Stimulated activated naive B cell treated with anti-CD40 and anti-IgM and Interleukin-4, amounts not matched to agents 10 μg/mL and 1 μg/mL and 100 μg/mL, for 72 hours (primary cell): ENCODE measurements at regions not wholly inside any gene's neighbourhood (a gene's known extent, or its start where the extent isn't known, plus 50 kb on each side); places are given as distances from the start of the nearest gene placed in this dataset.
"Not testable (repeated sequence)": the region's sequence is repeated elsewhere in the genome, so short reads cannot be mapped to it uniquely, and the experiment has no call there.

Experiments
- ATAC-seq, 2 donors: fragments of 150-1000 bp; cut with Tn5 transposase; replicated peaks; 2 replicates each; pipeline ENCODE4 v1.10.0; 2021; ENCODE audit warnings: moderate library complexity in 1 of 2
- DNase-seq: peaks from one replicate; pipeline ENCODE4 v3.0.0; 2021
- H3K27ac Mint-ChIP-seq: one replicate; pipeline ENCODE4 v1.8.0; 2022; ENCODE audit warnings: mild to moderate bottlenecking, mixed read lengths
- H3K27me3 Mint-ChIP-seq, 2 donors: one replicate each; pipeline ENCODE4 v1.8.0; 2022; ENCODE audit warnings: mixed read lengths in 2 of 2
- H3K36me3 Mint-ChIP-seq, 2 donors: one replicate each; pipeline ENCODE4 v1.8.0; 2022; ENCODE audit warnings: mixed read lengths in 2 of 2, mild to moderate bottlenecking in 1 of 2
- H3K4me1 Mint-ChIP-seq, 2 donors: one replicate each; pipeline ENCODE4 v1.8.0; 2022; ENCODE audit warnings: mixed read lengths in 2 of 2, mild to moderate bottlenecking in 1 of 2
- H3K4me3 Mint-ChIP-seq, 2 donors: one replicate each; pipeline ENCODE4 v1.8.0; 2022; ENCODE audit warnings: mild to moderate bottlenecking in 2 of 2, mixed read lengths in 2 of 2, moderate library complexity in 1 of 2
- H3K9me3 Mint-ChIP-seq, 2 donors: one replicate each; pipeline ENCODE4 v1.8.0; 2022; ENCODE audit warnings: mixed read lengths in 2 of 2, mild to moderate bottlenecking in 1 of 2

DNA sequence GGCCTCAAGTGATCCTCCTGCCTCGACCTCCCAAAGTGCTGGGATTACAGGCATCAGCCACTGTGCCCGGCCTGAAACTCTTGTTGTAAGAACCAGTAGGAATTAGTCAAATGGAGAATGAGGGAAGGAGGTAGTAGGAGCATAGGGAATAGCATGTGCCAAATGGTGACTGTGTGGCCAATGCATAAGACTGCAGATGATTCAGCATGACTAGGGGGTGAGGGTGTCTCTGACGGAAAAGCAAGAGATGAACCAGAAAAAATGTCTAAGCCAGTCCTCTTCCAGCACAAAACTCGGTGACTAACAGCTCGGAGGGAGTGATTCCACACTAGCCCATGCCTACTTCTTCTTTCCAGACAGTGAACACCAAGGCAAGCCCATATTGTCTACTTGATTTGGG is 58.2 kb upstream of the DUSP21 start:
- no peaks in the 10 kb centered on the region for H3K36me3 Mint-ChIP-seq
- H3K27me3 Mint-ChIP-seq, result peaks cover 0 to 6% of the 10 kb centered on the region in 2 donors
- DNase-seq (no peak), ATAC-seq (no peak)
- H3K4me1 Mint-ChIP-seq, result no peaks in the 10 kb centered on the region
- no peak overlapping the region for H3K4me3 Mint-ChIP-seq
- H3K27ac Mint-ChIP-seq, result no peak overlapping the region
- no peaks in the 10 kb centered on the region for H3K9me3 Mint-ChIP-seq

DNA sequence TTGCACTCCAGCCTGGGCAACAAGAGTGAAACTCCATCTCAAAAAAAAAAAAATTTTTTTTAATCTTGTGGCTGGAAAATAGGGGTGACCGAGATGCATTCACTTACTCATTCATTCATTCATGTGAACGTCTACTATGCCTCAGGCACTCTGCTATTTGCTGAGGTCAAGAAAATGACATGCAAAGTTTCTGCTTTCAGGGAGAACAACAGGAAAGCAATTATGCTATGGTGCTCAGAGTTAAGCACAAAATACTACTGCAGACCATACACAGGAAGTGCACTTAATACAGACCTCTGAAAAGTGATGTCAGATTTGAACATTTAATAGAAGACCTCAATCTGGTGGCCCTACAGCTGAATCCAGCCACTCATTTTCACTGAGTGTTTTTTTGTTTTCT is 59.6 kb upstream of the DUSP21 start:
- Mint-ChIP-seq H3K4me3 (no peak overlapping the region), H3K36me3 (no peaks in the 10 kb centered on the region), H3K27ac (no peak overlapping the region), H3K27me3 (peaks cover 0 to 6% of the 10 kb centered on the region in 2 donors), H3K9me3 (no peaks in the 10 kb centered on the region), H3K4me1 (no peaks in the 10 kb centered on the region)
- ATAC-seq (no peak), DNase-seq (no peak)

DNA sequence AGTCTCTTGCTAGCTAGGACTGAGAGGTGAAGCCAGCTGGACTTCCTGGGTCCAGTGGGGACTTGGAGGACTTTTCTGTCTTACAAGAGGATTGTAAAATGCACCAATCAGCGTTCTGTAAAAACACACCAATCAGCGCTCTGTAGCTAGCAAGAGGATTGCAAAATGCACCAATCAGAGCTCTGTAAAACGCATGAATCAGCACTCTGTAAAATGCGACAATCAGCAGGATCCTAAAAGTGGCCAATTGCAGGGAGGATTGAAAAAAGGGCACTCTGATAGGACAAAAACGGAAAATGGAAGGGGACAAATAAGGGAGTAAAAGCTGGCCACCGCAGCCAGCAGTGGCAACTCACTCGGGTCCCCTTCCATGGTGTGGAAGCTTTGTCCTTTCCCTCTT is 65.6 kb upstream of the DUSP21 start:
- no peak for ATAC-seq
- DNase-seq, result no peak
- Mint-ChIP-seq H3K27me3 (peaks cover 0 to 10% of the 10 kb centered on the region in 2 donors), H3K4me3 (no peak overlapping the region), H3K36me3 (no peaks in the 10 kb centered on the region), H3K4me1 (no peaks in the 10 kb centered on the region), H3K27ac (no peak overlapping the region), H3K9me3 (no peaks in the 10 kb centered on the region)

DNA sequence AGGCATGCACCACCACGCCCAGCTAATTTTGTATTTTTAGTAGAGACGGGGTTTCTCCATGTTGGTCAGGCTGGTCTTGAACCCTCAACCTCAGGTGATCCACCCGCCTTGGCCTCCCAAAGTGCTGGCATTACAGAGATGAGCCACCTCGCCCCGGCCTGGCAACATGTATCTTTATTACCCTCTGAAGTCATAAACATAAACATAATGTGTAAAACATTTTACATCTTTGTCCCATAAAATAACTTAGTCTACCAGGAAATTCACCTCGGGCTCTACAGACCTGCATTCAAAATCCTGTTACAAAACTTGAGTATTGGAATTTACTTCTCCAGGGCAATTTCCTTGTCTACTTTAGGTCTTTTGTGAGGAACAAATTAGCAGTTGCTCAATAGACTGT is 68.1 kb upstream of the DUSP21 start:
- H3K4me3 Mint-ChIP-seq, result no peak overlapping the region
- peaks cover 0 to 10% of the 10 kb centered on the region in 2 donors for H3K27me3 Mint-ChIP-seq
- H3K9me3 Mint-ChIP-seq, result no peaks in the 10 kb centered on the region
- no peak overlapping the region for H3K27ac Mint-ChIP-seq
- DNase-seq (no peak), ATAC-seq (no peak)
- no peaks in the 10 kb centered on the region for H3K36me3 Mint-ChIP-seq
- H3K4me1 Mint-ChIP-seq, result no peaks in the 10 kb centered on the region

DNA sequence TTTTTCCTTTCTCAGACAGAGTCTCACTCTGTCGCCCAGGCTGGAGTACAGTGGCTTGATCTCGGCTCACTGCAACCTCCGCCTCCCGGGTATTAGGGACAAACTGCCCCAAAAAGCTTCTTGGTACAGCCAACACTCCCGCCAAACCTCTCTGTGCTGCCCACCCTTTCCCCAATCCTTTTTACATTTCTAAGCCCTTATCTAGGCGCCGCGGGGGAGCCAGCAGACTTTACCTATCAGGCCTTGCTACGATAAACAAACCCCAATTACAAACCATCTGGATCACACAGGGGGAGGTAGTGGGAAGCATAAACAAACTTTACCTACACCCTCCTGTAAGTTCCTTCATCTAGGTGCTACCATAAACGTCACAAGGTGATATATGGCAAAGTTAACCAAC is 69.8 kb upstream of the DUSP21 start:
- H3K4me3 Mint-ChIP-seq, H3K4me1 Mint-ChIP-seq, ATAC-seq, H3K27ac Mint-ChIP-seq, H3K9me3 Mint-ChIP-seq, DNase-seq, H3K36me3 Mint-ChIP-seq: not testable (repeated sequence)
- peaks cover 0 to 10% of the 10 kb centered on the region in 2 donors for H3K27me3 Mint-ChIP-seq

DNA sequence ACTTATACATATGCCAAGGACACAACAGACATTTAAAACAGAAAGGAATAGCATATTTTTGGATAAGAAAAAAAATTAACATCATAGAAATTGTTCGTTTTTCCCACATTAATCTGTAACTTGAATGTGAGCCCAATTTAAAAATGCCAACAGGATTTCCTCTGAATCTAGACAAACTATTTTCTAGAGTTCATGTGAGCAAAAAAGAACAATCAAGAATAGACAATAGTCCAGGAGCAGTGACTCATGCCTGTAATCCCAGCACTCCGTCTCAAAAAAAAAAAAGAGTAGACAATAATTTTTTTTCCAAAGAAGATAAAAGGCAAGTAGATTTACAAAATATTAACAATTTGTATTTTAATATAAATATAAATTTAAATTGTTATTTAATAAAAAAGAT is 73.7 kb upstream of the DUSP21 start:
- H3K4me3 Mint-ChIP-seq, result no peak overlapping the region

DNA sequence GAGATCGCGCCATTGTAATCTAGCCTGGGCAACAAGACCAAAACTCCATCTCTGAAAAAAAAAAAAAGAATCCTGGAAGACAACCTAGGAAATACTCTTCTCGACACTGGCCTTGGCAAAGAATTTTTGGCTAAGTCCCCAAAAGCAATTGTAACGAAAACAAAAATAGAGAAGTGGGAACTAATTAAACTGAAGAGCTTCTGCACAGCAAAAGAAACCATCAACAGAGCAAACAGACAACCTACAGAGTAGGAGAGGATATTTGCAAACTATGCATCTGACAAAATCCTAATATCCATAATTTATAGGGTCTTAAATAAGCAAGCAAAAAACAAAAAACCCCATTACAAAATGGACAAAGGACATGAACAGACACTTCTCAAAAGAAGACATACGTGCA is 76.5 kb upstream of the DUSP21 start:
- Mint-ChIP-seq H3K36me3 (no peaks in the 10 kb centered on the region), H3K27me3 (peaks cover 8 to 9% of the 10 kb centered on the region in 2 donors), H3K4me1 (peaks cover 7 to 12% of the 10 kb centered on the region in 2 donors)

More for the DNA sequence above, 73.7 kb upstream of the DUSP21 start:
- peaks cover 6 to 14% of the 10 kb centered on the region in 2 donors for H3K27me3 Mint-ChIP-seq
- no peaks in the 10 kb centered on the region for H3K9me3 Mint-ChIP-seq
- H3K27ac Mint-ChIP-seq, result no peak overlapping the region
- H3K4me1 Mint-ChIP-seq, result peaks cover 7 to 11% of the 10 kb centered on the region in 2 donors
- ATAC-seq (no peak), DNase-seq (no peak)
- no peaks in the 10 kb centered on the region for H3K36me3 Mint-ChIP-seq

DNA sequence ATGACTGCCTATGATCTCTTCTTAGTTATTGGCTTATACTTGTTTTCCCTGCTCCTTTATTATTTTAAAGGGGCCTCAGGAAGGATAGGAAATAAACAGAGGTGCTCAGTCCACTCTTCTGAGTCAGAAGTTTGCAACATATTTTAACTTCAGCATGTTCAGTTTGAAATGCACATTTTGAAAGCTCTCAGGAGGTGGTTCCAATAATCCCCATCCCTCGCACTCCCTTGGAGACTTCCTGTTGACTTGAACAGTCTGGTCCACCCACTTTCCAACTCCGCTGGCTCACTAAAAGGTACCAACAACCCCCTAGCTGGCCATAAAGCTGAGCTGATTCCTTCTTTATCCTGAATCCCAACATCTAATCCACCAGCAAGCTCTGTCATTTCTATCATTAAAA is 78.3 kb upstream of the DUSP21 start:
- no peaks in the 10 kb centered on the region for H3K36me3 Mint-ChIP-seq
- no peak for DNase-seq
- H3K4me1 Mint-ChIP-seq, result peaks cover 7 to 12% of the 10 kb centered on the region in 2 donors
- peaks cover 14% of the 10 kb centered on the region in 2 donors for H3K27me3 Mint-ChIP-seq
- no peak overlapping the region for H3K27ac Mint-ChIP-seq
- no peak overlapping the region for H3K4me3 Mint-ChIP-seq
- no peaks in the 10 kb centered on the region for H3K9me3 Mint-ChIP-seq
- ATAC-seq, result no peak

More for the DNA sequence above, 76.5 kb upstream of the DUSP21 start:
- Mint-ChIP-seq H3K9me3 (no peaks in the 10 kb centered on the region), H3K4me3 (peak overlapping the region in 1 of 2 donors; percentile 30), H3K27ac (no peak overlapping the region)
- ATAC-seq (no peak), DNase-seq (no peak)

DNA sequence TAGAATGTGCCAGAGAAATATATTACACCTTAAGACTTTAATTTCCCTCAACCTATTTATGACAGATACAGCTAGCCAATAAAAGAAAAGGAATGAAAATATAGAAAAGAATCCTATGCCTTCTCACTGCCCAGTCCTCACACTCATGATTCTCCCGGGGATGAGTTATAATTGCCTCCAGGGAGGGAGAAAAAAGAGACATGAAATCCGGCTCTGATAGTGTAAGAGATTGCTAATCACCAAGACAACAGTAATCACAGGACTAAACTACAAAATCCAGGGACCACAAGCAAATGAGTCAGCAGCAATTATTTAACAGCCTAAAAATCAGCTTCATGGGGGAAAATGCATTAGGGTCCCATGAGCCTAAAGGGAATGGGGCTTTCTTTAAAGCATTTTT is 95.9 kb upstream of the DUSP21 start:
- Mint-ChIP-seq H3K27ac (no peak overlapping the region), H3K4me1 (no peaks in the 10 kb centered on the region), H3K9me3 (no peaks in the 10 kb centered on the region), H3K4me3 (no peak overlapping the region), H3K27me3 (no peaks in the 10 kb centered on the region), H3K36me3 (no peaks in the 10 kb centered on the region)
- DNase-seq (no peak), ATAC-seq (no peak)

DNA sequence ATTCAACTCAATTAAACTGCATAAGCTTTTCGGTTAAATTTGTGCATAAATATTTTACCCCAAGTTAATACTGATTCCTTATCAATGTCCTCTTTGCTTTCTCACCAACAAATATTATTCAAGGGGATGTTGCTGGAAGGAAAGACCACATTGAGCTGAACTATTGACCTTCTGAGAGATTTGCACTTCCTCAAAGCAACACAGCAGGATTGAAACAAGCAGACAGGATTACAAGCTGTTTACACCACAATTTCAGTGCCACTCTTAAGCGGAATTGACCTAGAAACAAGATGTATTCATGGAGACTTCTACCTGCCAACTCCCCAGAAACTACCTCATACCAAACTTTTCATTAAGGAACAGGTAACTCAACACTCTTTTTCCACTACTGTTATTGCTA is 96.5 kb upstream of the DUSP21 start:
- no peaks in the 10 kb centered on the region for H3K36me3 Mint-ChIP-seq
- no peak overlapping the region for H3K27ac Mint-ChIP-seq
- no peaks in the 10 kb centered on the region for H3K9me3 Mint-ChIP-seq
- peaks cover 0 to 5% of the 10 kb centered on the region in 2 donors for H3K27me3 Mint-ChIP-seq
- DNase-seq, result no peak
- H3K4me3 Mint-ChIP-seq, result no peak overlapping the region
- H3K4me1 Mint-ChIP-seq, result no peaks in the 10 kb centered on the region
- no peak for ATAC-seq

DNA sequence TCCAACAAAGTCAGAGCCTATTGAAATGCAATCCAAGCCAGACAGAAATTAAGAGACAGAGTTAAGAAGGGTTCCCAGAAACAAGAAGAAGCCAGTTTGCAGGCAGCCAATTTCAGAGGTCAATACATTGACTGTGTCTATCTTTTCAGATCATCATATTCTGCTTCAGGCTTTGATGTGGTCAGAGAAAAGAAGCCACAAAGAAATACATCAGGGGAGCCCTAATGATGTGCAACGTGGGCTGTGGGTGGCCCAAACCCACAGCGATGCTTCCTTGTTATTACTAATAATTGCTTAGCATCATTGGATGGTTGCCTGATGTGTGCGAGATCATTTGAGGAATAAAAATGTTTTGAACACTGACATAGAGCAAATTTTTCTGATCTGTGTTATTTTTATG is 99.0 kb upstream of the DUSP21 start:
- Mint-ChIP-seq H3K27ac (no peak overlapping the region), H3K36me3 (no peaks in the 10 kb centered on the region), H3K27me3 (peaks cover 0 to 10% of the 10 kb centered on the region in 2 donors), H3K4me1 (no peaks in the 10 kb centered on the region), H3K9me3 (no peaks in the 10 kb centered on the region), H3K4me3 (no peak overlapping the region)
- ATAC-seq (no peak), DNase-seq (no peak)

DNA sequence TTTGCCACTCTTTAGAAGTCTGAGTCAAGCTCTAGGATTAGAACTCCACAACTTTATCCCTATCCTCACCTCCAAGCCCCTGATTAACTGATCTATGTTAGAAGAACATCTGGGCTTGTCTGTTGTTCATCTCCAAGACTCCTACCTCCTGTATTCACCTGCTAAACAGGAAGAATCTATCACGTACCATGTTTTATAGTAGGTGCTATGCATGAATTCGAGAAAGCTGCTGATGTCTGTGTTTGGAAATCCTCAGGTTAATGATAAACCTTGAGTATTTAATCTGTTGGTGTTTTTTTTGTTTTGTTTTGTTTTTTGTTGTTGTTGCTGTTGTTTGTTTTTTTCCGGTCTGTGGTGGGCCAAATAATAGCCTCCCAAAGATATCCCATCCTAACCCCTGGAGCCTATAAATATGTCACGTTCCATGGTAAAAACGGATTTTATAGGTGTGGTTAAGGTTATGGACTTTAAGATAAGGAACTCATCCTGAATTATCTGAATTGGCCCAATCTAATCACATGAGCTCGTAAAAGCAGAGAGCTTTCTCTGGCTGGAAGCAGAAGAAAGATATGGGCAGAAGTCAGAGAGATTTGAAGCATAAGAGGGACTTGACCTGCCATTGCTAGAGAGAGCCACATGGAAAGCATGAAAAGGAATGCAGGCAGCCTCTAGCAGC is 101.2 kb upstream of the DUSP21 start:
- DNase-seq (no peak), ATAC-seq (no peak)
- peaks cover 7 to 14% of the 10 kb centered on the region in 2 donors for H3K27me3 Mint-ChIP-seq
- no peak overlapping the region for H3K27ac Mint-ChIP-seq
- no peaks in the 10 kb centered on the region for H3K9me3 Mint-ChIP-seq
- no peak overlapping the region for H3K4me3 Mint-ChIP-seq
- no peaks in the 10 kb centered on the region for H3K36me3 Mint-ChIP-seq
- no peaks in the 10 kb centered on the region for H3K4me1 Mint-ChIP-seq

DNA sequence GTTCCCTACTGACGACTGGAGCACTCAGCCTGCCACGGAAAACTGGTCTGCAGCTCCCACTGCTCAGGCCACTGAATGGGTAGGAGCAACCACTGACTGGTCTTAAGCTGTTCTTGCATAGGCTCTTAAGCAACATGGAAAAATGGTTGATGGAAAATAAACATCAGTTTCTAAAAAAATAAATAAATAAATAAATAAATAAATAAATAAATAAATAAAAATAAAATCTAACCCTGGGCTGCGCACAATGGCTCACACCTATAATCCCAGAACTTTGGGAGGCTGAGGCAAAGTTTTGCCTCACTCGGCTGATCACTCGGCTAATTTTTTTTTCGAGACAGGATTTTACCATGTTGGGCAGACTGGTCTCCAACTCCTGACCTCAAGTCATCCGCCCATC is 102.0 kb upstream of the DUSP21 start:
- H3K4me3 Mint-ChIP-seq, DNase-seq, H3K9me3 Mint-ChIP-seq, H3K27ac Mint-ChIP-seq, H3K36me3 Mint-ChIP-seq, ATAC-seq, H3K4me1 Mint-ChIP-seq: not testable (repeated sequence)
- peaks cover 7 to 14% of the 10 kb centered on the region in 2 donors for H3K27me3 Mint-ChIP-seq

DNA sequence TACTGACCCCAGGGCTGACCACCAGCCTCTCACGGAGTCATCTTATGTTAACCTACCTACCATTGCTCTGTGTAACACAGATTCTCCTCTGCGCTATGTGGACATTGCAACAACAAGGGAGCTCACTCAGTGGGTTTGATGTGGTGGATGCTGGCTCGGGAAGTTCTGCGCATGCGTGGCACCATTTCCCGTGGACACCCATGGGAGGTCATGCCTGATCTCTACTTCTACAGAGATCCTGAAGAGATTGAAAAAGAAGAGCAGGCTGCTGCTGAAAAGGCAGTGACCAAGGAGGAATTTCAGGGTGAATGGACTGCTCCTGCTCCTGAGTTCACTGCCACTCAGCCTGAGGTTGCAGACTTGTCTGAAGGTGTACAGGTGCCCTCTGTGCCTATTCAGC is 102.4 kb upstream of the DUSP21 start:
- not testable (repeated sequence) for ATAC-seq, DNase-seq, H3K4me3 Mint-ChIP-seq, H3K36me3 Mint-ChIP-seq, H3K9me3 Mint-ChIP-seq, H3K4me1 Mint-ChIP-seq, H3K27ac Mint-ChIP-seq
- peaks cover 7 to 14% of the 10 kb centered on the region in 2 donors for H3K27me3 Mint-ChIP-seq

DNA sequence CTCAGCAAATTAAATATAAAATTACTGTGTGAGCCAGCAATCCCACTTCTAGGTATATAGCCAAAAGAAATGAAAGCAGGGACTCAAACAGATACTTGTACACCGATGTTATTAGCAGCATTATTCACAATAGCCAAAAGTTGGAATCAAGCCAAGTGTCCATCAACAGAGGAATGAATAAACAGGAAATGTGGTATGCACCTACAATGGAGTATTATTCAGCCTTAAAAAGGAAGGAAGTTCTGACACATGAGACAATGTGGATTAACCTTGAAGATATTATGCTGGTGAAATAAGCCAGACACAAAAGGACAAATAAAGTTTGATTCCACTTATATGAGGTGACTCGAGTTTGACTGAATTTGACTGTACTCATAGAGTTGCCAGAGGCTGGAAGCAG is 108.3 kb upstream of the DUSP21 start:
- DNase-seq (no peak), ATAC-seq (no peak)
- H3K36me3 Mint-ChIP-seq, result no peaks in the 10 kb centered on the region
- peaks cover 7 to 9% of the 10 kb centered on the region in 2 donors for H3K27me3 Mint-ChIP-seq
- H3K27ac Mint-ChIP-seq, result no peak overlapping the region
- no peaks in the 10 kb centered on the region for H3K4me1 Mint-ChIP-seq
- peaks cover 0 to 1% of the 10 kb centered on the region in 2 donors for H3K9me3 Mint-ChIP-seq
- no peak overlapping the region for H3K4me3 Mint-ChIP-seq
